ENCODE measurements at regions not wholly inside any gene's neighbourhood (a gene's known extent, or its start where the extent isn't known, plus 50 kb on each side); places are given as distances from the start of the nearest gene placed in this dataset.

- TF ChIP-seq POLR2A (IDR thresholded peaks at IDR 0.05) (no peak), CTCF (IDR thresholded peaks at IDR 0.05) (no peak)
- H3K4me3 ChIP-seq (ENCODE audit: low read depth, poor library complexity, severe bottlenecking), result no peak overlapping the region
- intact Hi-C loops (cut with DNase I; ENCODE audit: low total_unique reads), result no loop called here
These were observed 775.4 kb upstream of the CDH2 start for GRCh38 chr18:28952339-28952738.

GRCh38 chr18:28947900-28948299 is 771.0 kb upstream of the CDH2 start:
- 33 to 35% methylated on average over 1 of the region's 1 CpG for WGBS, 2 donors
- no peak for DNase-seq (ENCODE audit: low spot score in 2 of 2)
- intact Hi-C loops (cut with DNase I; ENCODE audit: low total_unique reads), result no loop called here
- no peak overlapping the region for H3K4me3 ChIP-seq (ENCODE audit: low read depth, poor library complexity, severe bottlenecking)
- TF ChIP-seq CTCF (IDR thresholded peaks at IDR 0.05), result no peak
- no peak for TF ChIP-seq POLR2A (IDR thresholded peaks at IDR 0.05)

More at GRCh38 chr18:28952339-28952738, 775.4 kb upstream of the CDH2 start:
- no peak for DNase-seq (ENCODE audit: low spot score in 2 of 2)

DNA sequence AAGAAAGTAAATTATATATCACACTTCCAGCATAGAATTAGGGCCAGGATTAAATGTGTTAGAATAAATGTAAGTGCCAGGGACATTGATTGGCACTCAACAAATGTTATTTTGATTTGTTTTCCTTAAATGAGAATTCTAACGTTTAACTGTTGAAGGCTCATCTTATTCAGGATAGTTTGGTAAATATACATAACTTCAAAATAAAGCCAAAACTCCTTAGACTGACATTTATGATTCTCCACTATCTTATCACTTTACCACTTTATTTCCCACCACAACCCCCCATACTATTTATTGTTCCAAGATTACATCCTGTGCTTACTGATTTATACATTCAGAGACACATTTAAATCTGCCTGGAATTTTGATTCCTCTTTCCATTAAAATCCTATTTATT is 769.5 kb upstream of the CDH2 start:
- TF ChIP-seq CTCF (IDR thresholded peaks at IDR 0.05), result no peak
- no peak for TF ChIP-seq POLR2A (IDR thresholded peaks at IDR 0.05)
- WGBS, 2 donors, result 64 to 74% methylated on average over 1 of the region's 1 CpG
- no peak for DNase-seq (ENCODE audit: low spot score in 2 of 2)
- intact Hi-C loops (cut with DNase I; ENCODE audit: low total_unique reads), result no loop called here
- no peak overlapping the region for H3K4me3 ChIP-seq (ENCODE audit: low read depth, poor library complexity, severe bottlenecking)

DNA sequence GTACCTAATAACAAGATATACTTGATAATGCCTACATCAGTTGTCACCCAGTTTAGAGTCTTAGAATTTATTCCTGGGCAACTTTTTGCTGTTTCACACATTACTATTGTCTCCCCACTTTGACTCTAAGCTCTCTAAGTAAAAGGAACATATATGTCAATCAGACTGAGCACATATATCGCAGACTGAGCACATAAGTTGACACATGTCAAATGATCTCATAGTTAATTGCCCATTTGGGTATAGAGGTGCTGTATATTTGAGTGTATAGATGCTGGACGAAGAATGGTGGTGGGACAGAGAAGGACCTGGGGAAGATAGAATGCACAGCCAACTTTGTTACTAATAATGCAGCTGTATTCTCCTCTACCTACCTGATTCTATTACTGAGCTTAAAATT is 746.0 kb upstream of the CDH2 start:
- TF ChIP-seq CTCF (IDR thresholded peaks at IDR 0.05), result no peak
- TF ChIP-seq POLR2A (IDR thresholded peaks at IDR 0.05), result no peak
- no peak for DNase-seq (ENCODE audit: low spot score in 2 of 2)
- intact Hi-C loops (cut with DNase I; ENCODE audit: low total_unique reads), result no loop called here
- H3K4me3 ChIP-seq (ENCODE audit: low read depth, poor library complexity, severe bottlenecking), result no peak overlapping the region
- 85 to 87% methylated on average over 2 of the region's 2 CpGs for WGBS, 2 donors

- H3K4me3 ChIP-seq (ENCODE audit: low read depth, poor library complexity, severe bottlenecking), result no peak overlapping the region
- intact Hi-C loops (cut with DNase I; ENCODE audit: low total_unique reads), result no loop called here
- no peak for TF ChIP-seq CTCF (IDR thresholded peaks at IDR 0.05)
- TF ChIP-seq POLR2A (IDR thresholded peaks at IDR 0.05), result no peak
- no peak for DNase-seq (ENCODE audit: low spot score in 2 of 2)
These were observed 739.5 kb upstream of the CDH2 start for GRCh38 chr18:28916456-28916855.

DNA sequence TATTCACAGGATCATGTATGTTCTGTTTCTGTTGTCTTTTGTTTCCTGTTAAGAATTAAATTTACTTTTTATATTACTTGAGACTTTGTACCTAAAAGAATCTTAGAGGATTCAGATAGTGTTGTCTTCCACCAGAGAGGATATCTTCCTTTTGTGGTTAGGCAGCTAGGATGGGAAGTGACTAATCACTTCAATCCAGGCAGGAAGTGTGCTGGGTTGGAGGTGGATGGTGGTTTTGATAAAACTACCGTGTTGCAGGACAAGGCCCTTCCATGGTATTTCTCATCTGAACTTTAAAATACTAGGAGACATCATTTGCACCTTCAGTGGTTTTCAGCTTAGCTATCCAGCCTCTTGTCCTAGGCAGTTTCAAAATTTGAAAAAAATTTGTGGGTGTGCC is 728.6 kb upstream of the CDH2 start:
- no peak for DNase-seq (ENCODE audit: low spot score in 2 of 2)
- 43 to 56% methylated on average over 1 of the region's 1 CpG for WGBS, 2 donors
- intact Hi-C loops (cut with DNase I; ENCODE audit: low total_unique reads), result no loop called here
- no peak overlapping the region for H3K4me3 ChIP-seq (ENCODE audit: low read depth, poor library complexity, severe bottlenecking)
- TF ChIP-seq POLR2A (IDR thresholded peaks at IDR 0.05), result no peak
- TF ChIP-seq CTCF (IDR thresholded peaks at IDR 0.05), result no peak

All from lower leg skin (tissue), 4 donors.